ENCODE measurements at regions not wholly inside any gene's neighbourhood (a gene's known extent, or its start where the extent isn't known, plus 50 kb on each side); places are given as distances from the start of the nearest gene placed in this dataset.

GRCh38 chr10:128306966-128307365, 180.7 kb upstream of the MKI67 start:
- no peak for DNase-seq
- H3K27ac ChIP-seq = no peak overlapping the region
- TF ChIP-seq CTCF (IDR thresholded peaks at IDR 0.05) (no peak), POLR2A (IDR thresholded peaks at IDR 0.05) (no peak)
- H3K27me3 ChIP-seq = peaks cover 0 to 18% (median 0%) of the 10 kb centered on the region in 9 donors
- H3K4me3 ChIP-seq = no peak overlapping the region
- no peaks in the 10 kb centered on the region for H3K4me1 ChIP-seq
- no peaks in the 10 kb centered on the region for H3K9me3 ChIP-seq
- 74 to 85% (median 79%) methylated on average over 2 of the region's 2 CpGs for WGBS, 4 donors
- intact Hi-C loops (cut with DNase I) = no loop called here
- ATAC-seq = no peak
- H3K36me3 ChIP-seq = no peaks in the 10 kb centered on the region

- Histone ChIP-seq H3K27ac (no peak overlapping the region), H3K27me3 (peaks cover 0 to 19% (median 0%) of the 10 kb centered on the region in 9 donors), H3K4me1 (no peaks in the 10 kb centered on the region), H3K4me3 (no peak overlapping the region), H3K36me3 (no peaks in the 10 kb centered on the region), H3K9me3 (no peaks in the 10 kb centered on the region)
- no peak for ATAC-seq
- intact Hi-C loops (cut with DNase I) = no loop called here
- 77 to 100% (median 93%) methylated on average over 1 of the region's 1 CpG for WGBS, 4 donors
- no peak for TF ChIP-seq CTCF (IDR thresholded peaks at IDR 0.05)
- no peak for TF ChIP-seq POLR2A (IDR thresholded peaks at IDR 0.05)
- DNase-seq = no peak
Observed at GRCh38 chr10:128307820-128308219, 181.6 kb upstream of the MKI67 start.

GRCh38 chr10:128310971-128311658, 184.9 kb upstream of the MKI67 start:
- no peaks in the 10 kb centered on the region for H3K4me1 ChIP-seq
- no peak for TF ChIP-seq CTCF (IDR thresholded peaks at IDR 0.05)
- no peak for TF ChIP-seq POLR2A (IDR thresholded peaks at IDR 0.05)
- H3K4me3 ChIP-seq = no peak overlapping the region
- no peaks in the 10 kb centered on the region for H3K9me3 ChIP-seq
- H3K27ac ChIP-seq = no peak overlapping the region
- WGBS, 4 donors = 53 to 66% (median 62%) methylated on average over 8 to 9 of the region's 9 CpGs
- ATAC-seq (no peak), DNase-seq (no peak)
- H3K36me3 ChIP-seq = no peaks in the 10 kb centered on the region
- intact Hi-C loops (cut with DNase I) = no loop called here
- peaks cover 0 to 19% (median 0%) of the 10 kb centered on the region in 9 donors for H3K27me3 ChIP-seq

GRCh38 chr10:128312250-128312649, 186.0 kb upstream of the MKI67 start:
- Histone ChIP-seq H3K36me3 (no peaks in the 10 kb centered on the region), H3K27me3 (peaks cover 0 to 19% (median 0%) of the 10 kb centered on the region in 9 donors), H3K9me3 (no peaks in the 10 kb centered on the region), H3K4me1 (no peaks in the 10 kb centered on the region), H3K4me3 (no peak overlapping the region), H3K27ac (no peak overlapping the region)
- TF ChIP-seq CTCF (IDR thresholded peaks at IDR 0.05) (no peak), POLR2A (IDR thresholded peaks at IDR 0.05) (no peak)
- no peak for ATAC-seq
- 79 to 92% (median 86%) methylated on average over 7 of the region's 7 CpGs for WGBS, 4 donors
- intact Hi-C loops (cut with DNase I) = no loop called here
- no peak for DNase-seq
